GM03348 (cell line): ENCODE measurements at regions not wholly inside any gene's neighbourhood (a gene's known extent, or its start where the extent isn't known, plus 50 kb on each side); places are given as distances from the start of the nearest gene placed in this dataset.

Experiments
- DNase-seq: peaks from one replicate; pipeline ENCODE4 v3.0.0; 2012; ENCODE audit warnings: low spot score

- no peak for DNase-seq
Observed at GRCh38 chr3:170730071-170730812, 139.8 kb downstream of the RPL22L1 start.

GRCh38 chr3:170728181-170728580 lies 141.8 kb downstream of the RPL22L1 start:
- no peak for DNase-seq

GRCh38 chr3:170727754-170728153 lies 141.9 kb upstream of the SLC7A14 start:
- DNase-seq: no peak

- peak; percentile 71 for DNase-seq
Observed at GRCh38 chr3:170726976-170727661, 141.2 kb upstream of the SLC7A14 start.

GRCh38 chr3:170725285-170725731 lies 139.4 kb upstream of the SLC7A14 start:
- DNase-seq: no peak

- DNase-seq: peak; percentile 55
Observed at GRCh38 chr3:170724599-170725280, 138.9 kb upstream of the SLC7A14 start.

- no peak for DNase-seq
Observed at GRCh38 chr3:170723241-170723640, 137.4 kb upstream of the SLC7A14 start.

GRCh38 chr3:170721563-170721962 lies 135.7 kb upstream of the SLC7A14 start:
- DNase-seq: no peak

GRCh38 chr3:170719300-170719699 lies 133.4 kb upstream of the SLC7A14 start:
- DNase-seq: no peak

- DNase-seq: no peak
Observed at GRCh38 chr3:170718848-170719247, 133.0 kb upstream of the SLC7A14 start.

- no peak for DNase-seq
Observed at GRCh38 chr3:170717410-170718402, 131.8 kb upstream of the SLC7A14 start.

GRCh38 chr3:170716172-170716805 lies 130.4 kb upstream of the SLC7A14 start:
- DNase-seq: no peak

- DNase-seq: no peak
Observed at GRCh38 chr3:170714562-170715535, 129.0 kb upstream of the SLC7A14 start.

- no peak for DNase-seq
Observed at GRCh38 chr3:170714122-170714521, 128.2 kb upstream of the SLC7A14 start.

- DNase-seq: no peak
Observed at GRCh38 chr3:170713653-170714052, 127.8 kb upstream of the SLC7A14 start.

GRCh38 chr3:170712798-170713197 lies 126.9 kb upstream of the SLC7A14 start:
- no peak for DNase-seq

GRCh38 chr3:170712336-170712735 lies 126.5 kb upstream of the SLC7A14 start:
- DNase-seq: no peak

GRCh38 chr3:170711786-170712185 lies 125.9 kb upstream of the SLC7A14 start:
- DNase-seq: no peak

GRCh38 chr3:170709046-170709445 lies 123.2 kb upstream of the SLC7A14 start:
- peak; percentile 79 for DNase-seq

- DNase-seq: no peak
Observed at GRCh38 chr3:170707899-170708298, 122.0 kb upstream of the SLC7A14 start.
